GM12878 (cell line): ENCODE measurements at regions not wholly inside any gene's neighbourhood (a gene's known extent, or its start where the extent isn't known, plus 50 kb on each side); places are given as distances from the start of the nearest gene placed in this dataset.

ENCODE experiments used
- ATAC-seq: fragments of 200-7000 bp; cut with Tn5 transposase; 3 replicates; pipeline ENCODE4 v1.9.1; 2020; ENCODE audit warnings: mild to moderate bottlenecking, moderate library complexity
- BruUV-seq: library from RNA; stranded (reverse); fragments of 400-500 nt; replicated peaks from 2 replicates; lab custom pipeline; 2021; lab: Mats Ljungman, UMichigan
- CTCF ChIA-PET: fragments of 300-600 bp; sonication (Branson Sonifier 250); formaldehyde crosslinking; extraction: SDS; loops from one replicate; lab custom pipeline; 2021; ENCODE audit warnings: inconsistent platforms; lab: Yijun Ruan, JAX
- POLR2A ChIA-PET: fragments of 350-600 bp; formaldehyde crosslinking; extraction: SDS; loops from one replicate; lab custom pipeline; 2021; ENCODE audit warnings: inconsistent platforms; lab: Charles Lee
- RAD21 ChIA-PET: fragments of 300-600 bp; sonication (Branson Sonifier 250); formaldehyde crosslinking; loops from one replicate; lab custom pipeline; 2023; ENCODE audit warnings: antibody characterized with exemption; ENCODE audit not compliant: unreplicated experiment; lab: Charles Lee
- SMC1A ChIA-PET: fragments of 300-600 bp; sonication (Branson Sonifier 250); formaldehyde crosslinking; loops from one replicate; lab custom pipeline; 2023; ENCODE audit not compliant: unreplicated experiment, uncharacterized antibody; lab: Charles Lee
- DNase-seq: peaks from one replicate; pipeline ENCODE4 v3.0.0-alpha.2; 2011; ENCODE audit warnings: low read depth, low spot score
- FAIRE-seq: peaks from 3 replicates; lab custom pipeline; 2011; peaks lifted over from hg19 to GRCh38; lab: Jason Lieb, UNC
- H2AFZ ChIP-seq: 2 replicates; pipeline ENCODE4 v1.6.0; 2011; ENCODE audit warnings: low read depth, low read length, control low read depth; ENCODE audit not compliant: control insufficient read depth
- H3K27ac ChIP-seq: 2 replicates; pipeline ENCODE4 v1.5.1; 2011; ENCODE audit warnings: control low read depth; ENCODE audit not compliant: control insufficient read depth, insufficient read depth
- H3K27me3 ChIP-seq, 2 experiments: replicated peaks in 1 of 2; 2 replicates each; pipeline versions ENCODE4 v1.6.0 to v1.6.1; 2011; ENCODE audit warnings: low read length in 1 of 2; ENCODE audit not compliant: control insufficient read depth in 2 of 2, insufficient read depth in 2 of 2
- H3K36me3 ChIP-seq, 2 experiments: 2 replicates each; pipeline ENCODE4 v1.5.1; 2011; ENCODE audit warnings: low read length in 1 of 2; ENCODE audit not compliant: control insufficient read depth in 2 of 2, insufficient read depth in 2 of 2
- H3K4me1 ChIP-seq: 2 replicates; pipeline ENCODE4 v1.6.1; 2011; ENCODE audit warnings: mild to moderate bottlenecking, low read length, moderate library complexity, mixed read lengths; ENCODE audit not compliant: control insufficient read depth, insufficient read depth
- H3K4me2 ChIP-seq: 2 replicates; pipeline ENCODE4 v1.6.0; 2011; ENCODE audit warnings: control low read depth; ENCODE audit not compliant: control insufficient read depth, insufficient read depth
- H3K4me3 ChIP-seq: fragments of 200-600 bp; sonication (generic); 2 replicates; pipeline ENCODE4 v1.5.1; 2016
- H3K79me2 ChIP-seq: 2 replicates; pipeline ENCODE4 v1.6.0; 2011; ENCODE audit warnings: low read length; ENCODE audit not compliant: control insufficient read depth, insufficient read depth
- H3K9ac ChIP-seq: 2 replicates; pipeline ENCODE4 v1.8.0; 2011; ENCODE audit warnings: low read length, control low read depth, mixed read lengths; ENCODE audit not compliant: control insufficient read depth, insufficient read depth
- H3K9me3 ChIP-seq: replicated peaks from 3 replicates; pipeline ENCODE4 v1.5.1; 2011; ENCODE audit warnings: mild to moderate bottlenecking, low read length; ENCODE audit not compliant: control insufficient read depth, insufficient read depth
- H4K20me1 ChIP-seq: 2 replicates; pipeline ENCODE4 v1.6.0; 2011; ENCODE audit not compliant: control insufficient read depth, insufficient read depth
- HCFC1 ChIP-seq: fragments of 150-350 bp; IDR thresholded peaks from 2 replicates; pipeline ENCODE4 v1.6.1; 2014; ENCODE audit warnings: low read length
- IKZF1 ChIP-seq: fragments of 450-650 bp; conservative IDR thresholded peaks from 2 replicates; pipeline ENCODE4 v1.6.1; 2017; ENCODE audit warnings: antibody characterized with exemption, mild to moderate bottlenecking
- JUND ChIP-seq: IDR thresholded peaks from 2 replicates; pipeline ENCODE4 v1.6.1; 2012; ENCODE audit warnings: low read depth, mild to moderate bottlenecking, low read length, improper control_type of control experiment, moderate library complexity
- POLR2AphosphoS2 ChIP-seq: IDR thresholded peaks from 2 replicates; pipeline ENCODE4 v1.6.1; 2011; ENCODE audit warnings: low read depth, mild to moderate bottlenecking, low read length, improper control_type of control experiment, moderate library complexity
- SIX5 ChIP-seq: IDR thresholded peaks from 2 replicates; pipeline ENCODE4 v1.6.1; 2011; ENCODE audit warnings: mild to moderate bottlenecking, low read depth, low read length, moderate library complexity; ENCODE audit not compliant: severe bottlenecking
- ZNF217 ChIP-seq: fragments of 450-650 bp; IDR thresholded peaks from 2 replicates; pipeline ENCODE4 v1.6.1; 2017; ENCODE audit warnings: antibody characterized with exemption, mild to moderate bottlenecking
- WGBS: methylation state at CpG from one replicate; pipeline ENCODE4 v1.1.6; 2016; ENCODE audit warnings: low lambda C conversion rate; ENCODE audit not compliant: insufficient replicate concordance, insufficient coverage; ENCODE audit errors: missing lambda C conversion rate; 5-methylcytosine and 5-hydroxymethylcytosine counted together
- in situ Hi-C: fragments of 300-500 bp; cut with MboI; formaldehyde crosslinking; loops from 9 replicates; pipeline ENCODE4 v1.14.3; 2018; ENCODE audit warnings: mixed read lengths
- intact Hi-C: fragments of 100-400 bp; cut with micrococcal nuclease; formaldehyde crosslinking; loops from one replicate; pipeline ENCODE4 v1.14.2; 2022; ENCODE audit not compliant: unreplicated experiment
- TF ChIP-seq, protein P1 (sequence below): fragments of 450-650 bp; IDR thresholded peaks from 2 replicates; pipeline ENCODE4 v1.6.1; 2017; ENCODE audit warnings: low read depth, mild to moderate bottlenecking, moderate library complexity

DNA sequence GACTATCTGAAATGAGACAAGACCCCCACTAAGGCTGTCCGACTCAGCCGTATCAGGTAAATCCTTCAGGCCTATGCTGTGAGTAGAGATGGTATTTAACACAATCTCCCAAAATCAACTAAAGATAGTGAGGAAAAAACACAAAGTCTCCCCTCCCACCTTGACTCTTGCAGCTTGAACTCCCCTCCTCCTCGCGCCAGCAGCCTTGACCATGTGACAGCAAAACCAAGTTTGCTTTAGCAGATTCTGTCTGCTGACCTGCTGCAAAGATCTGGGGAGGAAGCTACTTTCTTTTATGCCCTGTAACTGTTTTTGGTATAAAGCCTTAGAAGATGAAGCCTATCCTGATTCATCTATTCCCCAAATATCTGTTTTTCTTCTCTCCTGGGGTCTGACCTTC lies 509.5 kb downstream of the CDH26 start (continued):
- TF ChIP-seq, protein P1, sequence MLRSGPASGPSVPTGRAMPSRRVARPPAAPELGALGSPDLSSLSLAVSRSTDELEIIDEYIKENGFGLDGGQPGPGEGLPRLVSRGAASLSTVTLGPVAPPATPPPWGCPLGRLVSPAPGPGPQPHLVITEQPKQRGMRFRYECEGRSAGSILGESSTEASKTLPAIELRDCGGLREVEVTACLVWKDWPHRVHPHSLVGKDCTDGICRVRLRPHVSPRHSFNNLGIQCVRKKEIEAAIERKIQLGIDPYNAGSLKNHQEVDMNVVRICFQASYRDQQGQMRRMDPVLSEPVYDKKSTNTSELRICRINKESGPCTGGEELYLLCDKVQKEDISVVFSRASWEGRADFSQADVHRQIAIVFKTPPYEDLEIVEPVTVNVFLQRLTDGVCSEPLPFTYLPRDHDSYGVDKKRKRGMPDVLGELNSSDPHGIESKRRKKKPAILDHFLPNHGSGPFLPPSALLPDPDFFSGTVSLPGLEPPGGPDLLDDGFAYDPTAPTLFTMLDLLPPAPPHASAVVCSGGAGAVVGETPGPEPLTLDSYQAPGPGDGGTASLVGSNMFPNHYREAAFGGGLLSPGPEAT, result no peak
- TF ChIP-seq SIX5 (no peak), ZNF217 (no peak)

DNA sequence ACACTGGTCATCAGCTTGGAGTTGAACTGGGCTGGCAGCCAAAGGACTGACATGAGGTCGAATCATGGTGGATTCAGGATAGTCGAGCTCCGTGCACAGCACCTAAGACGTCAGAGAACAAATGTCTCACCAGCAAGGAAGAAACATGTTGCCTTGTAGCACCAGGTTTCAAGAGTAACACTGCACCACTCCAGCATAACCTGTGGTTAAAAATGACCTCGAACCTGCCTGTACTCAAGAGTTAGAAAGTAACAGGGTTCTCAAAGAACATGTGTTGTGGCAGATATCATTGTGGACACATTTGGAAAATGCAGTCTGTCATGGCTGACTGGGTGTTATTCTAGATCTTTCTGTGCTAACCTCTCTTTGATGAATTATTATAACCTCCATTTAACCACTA lies 511.6 kb downstream of the CDH26 start:
- no peak for FAIRE-seq
- BruUV-seq, result no TSS peak
- TF ChIP-seq POLR2AphosphoS2 (no peak), IKZF1 (no peak), JUND (no peak), HCFC1 (no peak)
- Histone ChIP-seq H3K79me2 (no peaks in the 10 kb centered on the region), H3K27ac (no peak overlapping the region), H3K9me3 (no peaks in the 10 kb centered on the region; the same call in 2 of the 3 replicates), H3K4me3 (no peak overlapping the region), H3K36me3 (no peaks in the 10 kb centered on the region), H3K9ac (no peak overlapping the region), H4K20me1 (no peaks in the 10 kb centered on the region), H3K4me1 (no peaks in the 10 kb centered on the region), H2AFZ (no peak overlapping the region), H3K27me3 (no peaks in the 10 kb centered on the region), H3K4me2 (no peak overlapping the region)
- ChIA-PET CTCF (no interaction called here), POLR2A (no interaction called here), SMC1A (no interaction called here), RAD21 (no interaction called here)
- intact Hi-C loops (no loop called here), in situ Hi-C loops (no loop called here)
- no peak for ATAC-seq
- DNase-seq, result no peak
- 11% methylated on average over 5 of the region's 5 CpGs for WGBS
